ENCODE measurements at regions not wholly inside any gene's neighbourhood (a gene's known extent, or its start where the extent isn't known, plus 50 kb on each side); places are given as distances from the start of the nearest gene placed in this dataset.

- Mint-ChIP-seq H3K36me3 (ENCODE audit: unreplicated experiment) (peaks cover 10% of the 10 kb centered on the region), H3K27ac (ENCODE audit: unreplicated experiment) (no peak overlapping the region), H3K4me3 (ENCODE audit: unreplicated experiment) (no peak overlapping the region), H3K27me3 (ENCODE audit: unreplicated experiment) (peaks cover 10% of the 10 kb centered on the region), H3K9me3 (ENCODE audit: unreplicated experiment) (peaks cover 4% of the 10 kb centered on the region), H3K4me1 (ENCODE audit: low read depth, unreplicated experiment) (no peaks in the 10 kb centered on the region)
- DNase-seq = no peak
- no peak for TF ChIP-seq CTCF (IDR thresholded peaks at IDR 0.05; ENCODE audit: partially characterized antibody, unreplicated experiment)
Observed at GRCh38 chr12:113548467-113548866, 76.8 kb upstream of the LHX5 start.

- Mint-ChIP-seq H3K36me3 (ENCODE audit: unreplicated experiment) (peaks cover 10% of the 10 kb centered on the region), H3K4me3 (ENCODE audit: unreplicated experiment) (no peak overlapping the region), H3K4me1 (ENCODE audit: low read depth, unreplicated experiment) (no peaks in the 10 kb centered on the region), H3K9me3 (ENCODE audit: unreplicated experiment) (peaks cover 4% of the 10 kb centered on the region), H3K27me3 (ENCODE audit: unreplicated experiment) (peaks cover 11% of the 10 kb centered on the region), H3K27ac (ENCODE audit: unreplicated experiment) (no peak overlapping the region)
- DNase-seq = no peak
- TF ChIP-seq CTCF (IDR thresholded peaks at IDR 0.05; ENCODE audit: partially characterized antibody, unreplicated experiment) = no peak
Observed at GRCh38 chr12:113546916-113547863, 75.5 kb upstream of the LHX5 start.

GRCh38 chr12:113537751-113538087, 66.0 kb upstream of the LHX5 start:
- H3K4me1 Mint-ChIP-seq (ENCODE audit: low read depth, unreplicated experiment) = no peaks in the 10 kb centered on the region
- H3K9me3 Mint-ChIP-seq (ENCODE audit: unreplicated experiment) = peaks cover 4% of the 10 kb centered on the region
- H3K36me3 Mint-ChIP-seq (ENCODE audit: unreplicated experiment) = peaks cover 12% of the 10 kb centered on the region
- H3K27ac Mint-ChIP-seq (ENCODE audit: unreplicated experiment) = no peak overlapping the region
- no peak for TF ChIP-seq CTCF (IDR thresholded peaks at IDR 0.05; ENCODE audit: partially characterized antibody, unreplicated experiment)
- no peak for DNase-seq
- H3K4me3 Mint-ChIP-seq (ENCODE audit: unreplicated experiment) = no peak overlapping the region
- peaks cover 10% of the 10 kb centered on the region for H3K27me3 Mint-ChIP-seq (ENCODE audit: unreplicated experiment)

GRCh38 chr12:113537046-113537750, 65.5 kb upstream of the LHX5 start:
- DNase-seq = no peak
- Mint-ChIP-seq H3K36me3 (ENCODE audit: unreplicated experiment) (peaks cover 12% of the 10 kb centered on the region), H3K4me3 (ENCODE audit: unreplicated experiment) (no peak overlapping the region), H3K4me1 (ENCODE audit: low read depth, unreplicated experiment) (no peaks in the 10 kb centered on the region), H3K27me3 (ENCODE audit: unreplicated experiment) (peaks cover 10% of the 10 kb centered on the region), H3K27ac (ENCODE audit: unreplicated experiment) (no peak overlapping the region), H3K9me3 (ENCODE audit: unreplicated experiment) (peaks cover 4% of the 10 kb centered on the region)
- no peak for TF ChIP-seq CTCF (IDR thresholded peaks at IDR 0.05; ENCODE audit: partially characterized antibody, unreplicated experiment)

GRCh38 chr12:113535100-113535499, 63.4 kb upstream of the LHX5 start:
- Mint-ChIP-seq H3K36me3 (ENCODE audit: unreplicated experiment) (peaks cover 20% of the 10 kb centered on the region), H3K4me1 (ENCODE audit: low read depth, unreplicated experiment) (no peaks in the 10 kb centered on the region), H3K9me3 (ENCODE audit: unreplicated experiment) (peaks cover 8% of the 10 kb centered on the region), H3K4me3 (ENCODE audit: unreplicated experiment) (no peak overlapping the region), H3K27me3 (ENCODE audit: unreplicated experiment) (peaks cover 9% of the 10 kb centered on the region), H3K27ac (ENCODE audit: unreplicated experiment) (no peak overlapping the region)
- no peak for DNase-seq
- no peak for TF ChIP-seq CTCF (IDR thresholded peaks at IDR 0.05; ENCODE audit: partially characterized antibody, unreplicated experiment)
